ENCODE measurements at regions not wholly inside any gene's neighbourhood (a gene's known extent, or its start where the extent isn't known, plus 50 kb on each side); places are given as distances from the start of the nearest gene placed in this dataset.
"Not testable (repeated sequence)": the region's sequence is repeated elsewhere in the genome, so short reads cannot be mapped to it uniquely, and the experiment has no call there.

GRCh38 chr15:75779504-75779903, 63.7 kb upstream of the UBE2Q2 start:
- TF ChIP-seq, protein P1, sequence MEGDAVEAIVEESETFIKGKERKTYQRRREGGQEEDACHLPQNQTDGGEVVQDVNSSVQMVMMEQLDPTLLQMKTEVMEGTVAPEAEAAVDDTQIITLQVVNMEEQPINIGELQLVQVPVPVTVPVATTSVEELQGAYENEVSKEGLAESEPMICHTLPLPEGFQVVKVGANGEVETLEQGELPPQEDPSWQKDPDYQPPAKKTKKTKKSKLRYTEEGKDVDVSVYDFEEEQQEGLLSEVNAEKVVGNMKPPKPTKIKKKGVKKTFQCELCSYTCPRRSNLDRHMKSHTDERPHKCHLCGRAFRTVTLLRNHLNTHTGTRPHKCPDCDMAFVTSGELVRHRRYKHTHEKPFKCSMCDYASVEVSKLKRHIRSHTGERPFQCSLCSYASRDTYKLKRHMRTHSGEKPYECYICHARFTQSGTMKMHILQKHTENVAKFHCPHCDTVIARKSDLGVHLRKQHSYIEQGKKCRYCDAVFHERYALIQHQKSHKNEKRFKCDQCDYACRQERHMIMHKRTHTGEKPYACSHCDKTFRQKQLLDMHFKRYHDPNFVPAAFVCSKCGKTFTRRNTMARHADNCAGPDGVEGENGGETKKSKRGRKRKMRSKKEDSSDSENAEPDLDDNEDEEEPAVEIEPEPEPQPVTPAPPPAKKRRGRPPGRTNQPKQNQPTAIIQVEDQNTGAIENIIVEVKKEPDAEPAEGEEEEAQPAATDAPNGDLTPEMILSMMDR (conservative IDR thresholded peaks at IDR 0.05; ENCODE audit: control insufficient read depth, insufficient read depth, low read depth, low read length) = no peak
- H3K4me3 ChIP-seq (ENCODE audit: control insufficient read depth, low read depth, low read length) = no peak overlapping the region
- no peak for DNase-seq (ENCODE audit: low read depth)

GRCh38 chr15:75776871-75777610, 64.4 kb upstream of the CSPG4 start:
- peak; percentile 74 for DNase-seq (ENCODE audit: low read depth)

GRCh38 chr15:75776065-75776423, 63.4 kb upstream of the CSPG4 start:
- no peak overlapping the region for H3K4me3 ChIP-seq (ENCODE audit: control insufficient read depth, low read depth, low read length)
- TF ChIP-seq, protein P1 (conservative IDR thresholded peaks at IDR 0.05; ENCODE audit: control insufficient read depth, insufficient read depth, low read depth, low read length) = no peak
- DNase-seq (ENCODE audit: low read depth) = peak; percentile 68

More at GRCh38 chr15:75776871-75777610, 64.4 kb upstream of the CSPG4 start:
- H3K4me3 ChIP-seq (ENCODE audit: control insufficient read depth, low read depth, low read length) = not testable (repeated sequence)

DNA sequence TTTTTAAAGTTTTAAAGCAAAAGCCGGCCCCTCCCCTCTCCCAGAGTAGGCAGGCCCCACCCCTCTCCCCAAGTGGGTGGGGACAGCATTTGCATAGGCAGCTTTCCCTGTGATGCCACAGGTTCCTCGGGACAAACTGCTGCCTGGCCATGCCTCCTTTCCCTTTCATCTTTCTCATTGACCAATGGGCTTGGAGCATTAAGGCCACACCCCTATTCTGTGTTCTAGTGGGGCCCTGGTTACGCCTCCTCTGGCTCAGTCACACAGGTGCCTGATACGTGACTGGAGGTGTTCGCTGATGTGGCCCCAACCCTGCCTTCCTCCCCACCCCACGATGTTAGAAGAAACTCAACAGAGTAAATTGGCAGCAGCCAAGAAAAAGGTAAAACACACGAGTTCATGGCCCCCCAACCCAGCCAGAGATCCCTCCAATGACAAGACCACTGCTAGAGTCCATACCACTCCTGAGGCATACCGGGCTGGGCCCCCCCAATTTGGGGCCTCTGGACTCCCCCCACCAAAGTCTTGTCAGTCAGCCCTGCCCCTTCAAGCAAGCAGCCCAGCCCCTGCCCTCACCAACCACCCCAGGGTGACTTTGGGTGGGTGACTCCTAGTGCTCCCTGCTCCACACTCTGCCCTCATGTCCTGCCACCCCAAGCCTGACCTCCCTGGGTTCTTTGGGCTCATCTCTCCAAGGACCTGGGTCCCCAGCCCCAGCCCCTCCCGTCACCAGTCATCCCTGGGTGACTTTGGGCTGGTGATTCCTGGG, 62.8 kb upstream of the CSPG4 start:
- no peak for DNase-seq (ENCODE audit: low read depth)
- TF ChIP-seq, protein P1 (conservative IDR thresholded peaks at IDR 0.05; ENCODE audit: control insufficient read depth, insufficient read depth, low read depth, low read length) = no peak
- H3K4me3 ChIP-seq (ENCODE audit: control insufficient read depth, low read depth, low read length) = no peak overlapping the region

DNA sequence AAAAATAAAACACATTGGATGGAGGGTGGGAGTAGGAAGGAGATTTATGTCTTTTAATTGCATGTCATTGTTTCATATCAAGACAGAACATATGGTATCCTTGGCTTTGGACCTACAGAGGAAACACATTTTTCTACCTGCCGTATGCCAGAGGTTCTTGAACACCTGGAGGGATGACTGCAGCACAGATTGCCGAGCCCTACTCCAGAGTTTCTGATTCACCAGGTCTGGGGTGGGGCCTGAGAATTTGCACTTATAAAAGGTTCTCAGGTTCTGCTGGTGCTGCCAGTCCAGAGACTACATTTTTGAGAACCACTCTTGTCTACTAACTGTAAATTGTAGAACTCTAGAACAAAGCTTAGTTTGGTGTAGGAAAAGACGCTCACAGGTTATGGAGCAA, 61.3 kb upstream of the CSPG4 start:
- H3K4me3 ChIP-seq (ENCODE audit: control insufficient read depth, low read depth, low read length); DNase-seq (ENCODE audit: low read depth): not testable (repeated sequence)

- not testable (repeated sequence) for H3K4me3 ChIP-seq (ENCODE audit: control insufficient read depth, low read depth, low read length); DNase-seq (ENCODE audit: low read depth)
Measured at GRCh38 chr15:75771054-75771453, 58.4 kb upstream of the CSPG4 start.

- TF ChIP-seq, protein P1 (conservative IDR thresholded peaks at IDR 0.05; ENCODE audit: control insufficient read depth, insufficient read depth, low read depth, low read length) = no peak
- no peak overlapping the region for H3K4me3 ChIP-seq (ENCODE audit: control insufficient read depth, low read depth, low read length)
- no peak for DNase-seq (ENCODE audit: low read depth)
Measured at GRCh38 chr15:75770131-75770530, 57.5 kb upstream of the CSPG4 start.

- DNase-seq (ENCODE audit: low read depth); H3K4me3 ChIP-seq (ENCODE audit: control insufficient read depth, low read depth, low read length): not testable (repeated sequence)
Measured at GRCh38 chr15:75768526-75768925, 55.9 kb upstream of the CSPG4 start.

- DNase-seq (ENCODE audit: low read depth); H3K4me3 ChIP-seq (ENCODE audit: control insufficient read depth, low read depth, low read length): not testable (repeated sequence)
Measured at GRCh38 chr15:75765551-75766305, 53.1 kb upstream of the CSPG4 start.

GRCh38 chr15:75764845-75765550, 52.4 kb upstream of the CSPG4 start:
- H3K4me3 ChIP-seq (ENCODE audit: control insufficient read depth, low read depth, low read length) = not testable (repeated sequence)

GRCh38 chr15:75763635-75764600, 51.3 kb upstream of the CSPG4 start:
- not testable (repeated sequence) for DNase-seq (ENCODE audit: low read depth); H3K4me3 ChIP-seq (ENCODE audit: control insufficient read depth, low read depth, low read length)

More at GRCh38 chr15:75764845-75765550, 52.4 kb upstream of the CSPG4 start:
- not testable (repeated sequence) for DNase-seq (ENCODE audit: low read depth)

Data from fibroblast of mammary gland (primary cell).